Transverse colon (tissue), 4 donors: ENCODE measurements at regions not wholly inside any gene's neighbourhood (a gene's known extent, or its start where the extent isn't known, plus 50 kb on each side); places are given as distances from the start of the nearest gene placed in this dataset.
"Not testable (repeated sequence)": the region's sequence is repeated elsewhere in the genome, so short reads cannot be mapped to it uniquely, and the experiment has no call there.

Experiments
- DNase-seq: peaks from one replicate; pipeline ENCODE4 v3.0.0-alpha.2; 2019
- H3K27ac ChIP-seq, 4 donors: fragments of 200-600 bp; sonication (generic); 2 replicates each; pipeline ENCODE4 v1.5.1; 2016 to 2018; ENCODE audit warnings: inconsistent platforms in 4 of 4
- H3K27me3 ChIP-seq: fragments of 200-600 bp; sonication (generic); 2 replicates; pipeline ENCODE4 v1.5.1; 2017; ENCODE audit warnings: inconsistent platforms
- H3K36me3 ChIP-seq, 4 donors: fragments of 200-600 bp; sonication (generic); 2 replicates each; pipeline ENCODE4 v1.5.1; 2017 to 2019; ENCODE audit warnings: inconsistent platforms in 4 of 4
- H3K4me1 ChIP-seq, 4 donors: fragments of 200-600 bp; sonication (generic); 2 replicates each; pipeline ENCODE4 v1.5.1; 2017 to 2020; ENCODE audit warnings: inconsistent platforms in 4 of 4
- H3K4me3 ChIP-seq, 4 donors: fragments of 200-600 bp; sonication (generic); 1 replicate in 1 of 4; 2 replicates in 3 of 4; pipeline versions ENCODE4 v1.5.1 to v1.6.1; 2017 to 2019; ENCODE audit warnings: inconsistent platforms in 4 of 4
- H3K9me3 ChIP-seq, 2 donors: fragments of 200-600 bp; sonication (generic); 2 replicates each; pipeline ENCODE4 v1.5.1; 2017 to 2019; ENCODE audit warnings: inconsistent platforms in 2 of 2
- CTCF ChIP-seq, 5 experiments: fragments of 200-600 bp in 3 of 5; fragments of 450-650 bp in 2 of 5; sonication (generic) in 3 of 5; IDR thresholded peaks; 1 replicate in 2 of 5; 2 replicates in 3 of 5; pipeline ENCODE4 v1.5.1; 2016 to 2017; ENCODE audit warnings: antibody characterized with exemption in 5 of 5, inconsistent platforms in 3 of 5, mild to moderate bottlenecking in 2 of 5, moderate library complexity in 1 of 5
- EP300 ChIP-seq: sonication (generic); formaldehyde crosslinking; IDR thresholded peaks from one replicate; pipeline ENCODE4 v1.6.1; 2017; ENCODE audit warnings: antibody characterized with exemption, low read depth
- POLR2A ChIP-seq: fragments of 450-650 bp; IDR thresholded peaks from one replicate; pipeline ENCODE4 v1.6.1; 2016; ENCODE audit warnings: antibody characterized with exemption, mild to moderate bottlenecking, moderate library complexity
- POLR2AphosphoS5 ChIP-seq, 3 donors: sonication (generic); formaldehyde crosslinking; IDR thresholded peaks; one replicate each; pipeline ENCODE4 v1.6.1; 2016; ENCODE audit warnings: antibody characterized with exemption in 3 of 3
- WGBS, 2 donors: methylation state at CpG; one replicate each; pipeline ENCODE4 v1.1.5; 2018; ENCODE audit warnings: low coverage in 1 of 2; 5-methylcytosine and 5-hydroxymethylcytosine counted together
- in situ Hi-C, 4 donors: fragments of 200-750 bp; cut with MboI; loops; one replicate each; pipeline versions ENCODE4 v1.15.0 to v1.15.1; 2017; ENCODE audit warnings: low sequenced_read_pairs in 3 of 4, low pct_ligation_motif_present in 1 of 4, low pct_unique_long_range_greater_than_20kb in 1 of 4
- intact Hi-C: fragments of 100-400 bp; cut with DNase I; formaldehyde crosslinking; loops from one replicate; pipeline ENCODE4 v1.15.1; 2023; ENCODE audit warnings: low total_unique reads

GRCh38 chr12:14086838-14087237, 105.4 kb upstream of the GRIN2B start:
- no peaks in the 10 kb centered on the region for H3K36me3 ChIP-seq
- peaks cover 0 to 3% (median 0%) of the 10 kb centered on the region in 4 donors for H3K4me1 ChIP-seq
- no peak for TF ChIP-seq POLR2AphosphoS5 (IDR thresholded peaks at IDR 0.05)
- no peak for TF ChIP-seq EP300
- no peak for TF ChIP-seq CTCF (IDR thresholded peaks at IDR 0.05)
- no peak for TF ChIP-seq POLR2A
- H3K4me3 ChIP-seq, result no peak overlapping the region
- H3K9me3 ChIP-seq, result peaks cover 0 to 7% of the 10 kb centered on the region in 2 donors
- no peaks in the 10 kb centered on the region for H3K27me3 ChIP-seq
- in situ Hi-C loops, result no loop called here
- no peak overlapping the region for H3K27ac ChIP-seq
- intact Hi-C loops, result no loop called here
- no peak for DNase-seq

GRCh38 chr12:14099994-14100393, 118.6 kb upstream of the GRIN2B start:
- H3K27me3 ChIP-seq, result no peaks in the 10 kb centered on the region
- H3K9me3 ChIP-seq, result no peaks in the 10 kb centered on the region
- TF ChIP-seq EP300 (no peak), POLR2AphosphoS5 (IDR thresholded peaks at IDR 0.05) (no peak), POLR2A (no peak), CTCF (IDR thresholded peaks at IDR 0.05) (no peak)
- H3K4me1 ChIP-seq, result no peaks in the 10 kb centered on the region
- intact Hi-C loops, result no loop called here
- no peak overlapping the region for H3K27ac ChIP-seq
- H3K4me3 ChIP-seq, result no peak overlapping the region
- in situ Hi-C loops, result no loop called here
- no peak for DNase-seq
- H3K36me3 ChIP-seq, result no peaks in the 10 kb centered on the region
- 73 to 75% methylated on average over 2 to 3 of the region's 3 CpGs for whole genome bisulfite sequencing, 2 donors

GRCh38 chr12:14101556-14101955, 120.2 kb upstream of the GRIN2B start:
- H3K36me3 ChIP-seq, H3K4me1 ChIP-seq, intact Hi-C loops, H3K27ac ChIP-seq, H3K9me3 ChIP-seq, H3K4me3 ChIP-seq, H3K27me3 ChIP-seq, in situ Hi-C loops, DNase-seq: not testable (repeated sequence)
- 100% methylated on average over 1 of the region's 1 CpG; no CpG with 5 or more reads in 1 of the 2 donors for WGBS, 2 donors

- DNase-seq, result no peak
- Histone ChIP-seq H3K9me3 (no peaks in the 10 kb centered on the region), H3K4me3 (no peak overlapping the region), H3K27me3 (no peaks in the 10 kb centered on the region), H3K36me3 (no peaks in the 10 kb centered on the region), H3K4me1 (no peaks in the 10 kb centered on the region), H3K27ac (no peak overlapping the region)
- TF ChIP-seq POLR2AphosphoS5 (IDR thresholded peaks at IDR 0.05), result no peak
- intact Hi-C loops, result no loop called here
- in situ Hi-C loops, result no loop called here
- 37 to 44% methylated on average over 2 to 9 of the region's 9 CpGs for WGBS, 2 donors
Observed at GRCh38 chr12:14111230-14111865, 129.9 kb upstream of the GRIN2B start.

GRCh38 chr12:14113031-14113430, 131.6 kb upstream of the GRIN2B start:
- no peaks in the 10 kb centered on the region for H3K36me3 ChIP-seq
- DNase-seq, result no peak
- intact Hi-C loops (no loop called here), in situ Hi-C loops (no loop called here)
- no peaks in the 10 kb centered on the region for H3K4me1 ChIP-seq
- no peaks in the 10 kb centered on the region for H3K27me3 ChIP-seq
- no peak for TF ChIP-seq POLR2AphosphoS5 (IDR thresholded peaks at IDR 0.05)
- TF ChIP-seq POLR2A, result no peak
- TF ChIP-seq EP300, result no peak
- no peak for TF ChIP-seq CTCF (IDR thresholded peaks at IDR 0.05)
- WGBS, 2 donors, result 80 to 83% methylated on average over 1 of the region's 1 CpG
- no peak overlapping the region for H3K4me3 ChIP-seq
- H3K9me3 ChIP-seq, result no peaks in the 10 kb centered on the region
- no peak overlapping the region for H3K27ac ChIP-seq
